Endothelial cell of umbilical vein (primary cell): ENCODE measurements at regions not wholly inside any gene's neighbourhood (a gene's known extent, or its start where the extent isn't known, plus 50 kb on each side); places are given as distances from the start of the nearest gene placed in this dataset.
"Not testable (repeated sequence)": the region's sequence is repeated elsewhere in the genome, so short reads cannot be mapped to it uniquely, and the experiment has no call there.

ENCODE experiments used
- BruUV-seq: library from RNA; stranded (reverse); fragments of 400-500 nt; replicated peaks from 2 replicates; lab custom pipeline; 2021; lab: Mats Ljungman, UMichigan
- CTCF ChIA-PET: fragments of 300-600, 350-600 bp; sonication (Branson Sonifier 250); formaldehyde crosslinking; loops from one replicate; lab custom pipeline; 2021; ENCODE audit warnings: antibody characterized with exemption, inconsistent platforms; lab: Charles Lee
- POLR2A ChIA-PET: fragments of 300-600, 350-600 bp; sonication (Branson Sonifier 250); formaldehyde crosslinking; loops from one replicate; lab custom pipeline; 2021; ENCODE audit warnings: antibody characterized with exemption, inconsistent platforms; lab: Charles Lee
- DNase-seq: peaks from one replicate; pipeline ENCODE4 v3.0.0-alpha.2; 2011; ENCODE audit warnings: low read depth, low spot score
- FAIRE-seq: peaks from 2 replicates; lab custom pipeline; 2011; peaks lifted over from hg19 to GRCh38; lab: Jason Lieb, UNC
- H2AFZ ChIP-seq: 2 replicates; pipeline ENCODE4 v1.6.0; 2012; ENCODE audit warnings: low read depth, low read length, control low read depth, inconsistent platforms
- H3K27ac ChIP-seq: 2 replicates; pipeline ENCODE4 v1.5.1; 2011; ENCODE audit warnings: low read depth, mild to moderate bottlenecking, control low read depth, low read length, moderate library complexity; ENCODE audit not compliant: insufficient read depth
- H3K27me3 ChIP-seq, 2 experiments: 2 replicates each; pipeline versions ENCODE4 v1.6.0 to v1.6.1; 2011; ENCODE audit warnings: low read length in 2 of 2, mixed read lengths in 1 of 2; ENCODE audit not compliant: control insufficient read depth in 2 of 2, insufficient read depth in 2 of 2
- H3K36me3 ChIP-seq, 2 experiments: 2 replicates in 1 of 2; 3 replicates in 1 of 2; pipeline ENCODE4 v1.5.1; 2011; ENCODE audit warnings: low read length in 2 of 2, mild to moderate bottlenecking in 1 of 2, moderate library complexity in 1 of 2; ENCODE audit not compliant: control insufficient read depth in 2 of 2, insufficient read depth in 2 of 2; ENCODE audit errors: extremely low read depth in 1 of 2
- H3K4me1 ChIP-seq: 3 replicates; pipeline ENCODE4 v1.5.1; 2011; ENCODE audit warnings: mild to moderate bottlenecking, low read length; ENCODE audit not compliant: control insufficient read depth, insufficient read depth; ENCODE audit errors: extremely low read depth
- H3K4me2 ChIP-seq: 2 replicates; pipeline ENCODE4 v1.6.1; 2011; ENCODE audit warnings: low read length, control low read depth, mixed read lengths; ENCODE audit not compliant: insufficient read depth
- H3K4me3 ChIP-seq, 3 experiments: fragments of 200-600 bp in 1 of 3; sonication (generic), shearing (Covaris generic) in 1 of 3; replicated peaks in 1 of 3; 2 replicates each; pipeline ENCODE4 v1.5.1; 2011 to 2016; ENCODE audit warnings: control low read depth in 3 of 3, low read length in 3 of 3, mild to moderate bottlenecking in 2 of 3, inconsistent platforms in 1 of 3, low read depth in 1 of 3, moderate library complexity in 1 of 3; ENCODE audit not compliant: insufficient read depth in 1 of 3
- H3K79me2 ChIP-seq: 2 replicates; pipeline ENCODE4 v1.6.0; 2012; ENCODE audit warnings: low read length, inconsistent platforms; ENCODE audit not compliant: control insufficient read depth, insufficient read depth
- H3K9ac ChIP-seq: replicated peaks from 2 replicates; pipeline ENCODE3; 2011; ENCODE audit warnings: low read length, control low read depth; ENCODE audit not compliant: insufficient read depth; ENCODE audit errors: extremely low read depth
- H3K9me1 ChIP-seq: replicated peaks from 3 replicates; pipeline ENCODE4 v1.6.0; 2011; ENCODE audit warnings: mild to moderate bottlenecking, low read length; ENCODE audit not compliant: control insufficient read depth, insufficient read depth; ENCODE audit errors: extremely low read depth
- H3K9me3 ChIP-seq: replicated peaks from 2 replicates; pipeline ENCODE4 v1.5.1; 2012; ENCODE audit warnings: low read length, inconsistent platforms; ENCODE audit not compliant: control insufficient read depth, insufficient read depth
- H4K20me1 ChIP-seq: replicated peaks from 2 replicates; pipeline ENCODE3; 2011; ENCODE audit warnings: mild to moderate bottlenecking, low read length; ENCODE audit not compliant: control insufficient read depth, insufficient read depth; ENCODE audit errors: extremely low read depth
- GATA2 ChIP-seq: IDR thresholded peaks from 2 replicates; pipeline ENCODE4 v1.7.0; 2011; ENCODE audit warnings: low read depth, mild to moderate bottlenecking, moderate library complexity, mixed read lengths, low read length; ENCODE audit not compliant: insufficient read length, insufficient read depth
- JUN ChIP-seq: IDR thresholded peaks from 2 replicates; pipeline ENCODE4 v1.6.1; 2011; ENCODE audit warnings: borderline replicate concordance, low read depth; ENCODE audit not compliant: insufficient read length, insufficient read depth
- POLR2AphosphoS5 ChIP-seq: IDR thresholded peaks from 2 replicates; pipeline ENCODE4 v1.6.1; 2012; ENCODE audit warnings: low read depth, mild to moderate bottlenecking, control low read depth, low read length, moderate library complexity; ENCODE audit not compliant: insufficient read depth
- dilution Hi-C: fragments of 300-500 bp; cut with MboI; formaldehyde crosslinking; loops from one replicate; pipeline ENCODE4 v1.15.0; 2019; ENCODE audit warnings: low sequenced_read_pairs; ENCODE audit not compliant: extremely low pct_ligation_motif_present
- intact Hi-C: fragments of 100-400 bp; cut with micrococcal nuclease; formaldehyde crosslinking; loops from one replicate; pipeline ENCODE4 v1.10.0; 2022

DNA sequence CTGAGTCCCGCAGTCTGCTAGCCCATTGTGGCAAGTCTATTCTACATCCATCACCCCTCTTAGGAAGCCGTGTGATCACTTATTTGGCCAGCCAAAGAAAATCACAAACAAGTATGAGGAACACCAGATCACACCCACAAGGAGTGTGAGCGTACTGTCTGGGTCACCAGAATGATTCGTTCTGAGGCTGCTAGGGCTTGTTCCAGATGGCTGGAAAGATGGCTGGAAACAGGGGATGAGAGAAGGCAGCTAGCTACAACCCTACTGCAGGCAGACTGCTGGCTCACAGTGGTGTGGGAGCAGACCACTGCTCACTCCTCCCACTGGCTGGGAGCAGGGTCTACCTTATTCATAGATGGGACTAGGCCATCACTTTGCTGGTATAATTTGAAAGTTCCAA is 97.4 kb downstream of the TRIM69 start:
- H2AFZ ChIP-seq, H3K27me3 ChIP-seq, H3K36me3 ChIP-seq, dilution Hi-C loops, BruUV-seq, H3K4me2 ChIP-seq, FAIRE-seq, H3K9ac ChIP-seq, H3K9me1 ChIP-seq, H3K27ac ChIP-seq, H4K20me1 ChIP-seq, CTCF ChIA-PET, H3K79me2 ChIP-seq, H3K4me3 ChIP-seq, DNase-seq, intact Hi-C loops, H3K9me3 ChIP-seq, POLR2A ChIA-PET: not testable (repeated sequence)
- H3K4me1 ChIP-seq = peaks cover 10% of the 10 kb centered on the region

DNA sequence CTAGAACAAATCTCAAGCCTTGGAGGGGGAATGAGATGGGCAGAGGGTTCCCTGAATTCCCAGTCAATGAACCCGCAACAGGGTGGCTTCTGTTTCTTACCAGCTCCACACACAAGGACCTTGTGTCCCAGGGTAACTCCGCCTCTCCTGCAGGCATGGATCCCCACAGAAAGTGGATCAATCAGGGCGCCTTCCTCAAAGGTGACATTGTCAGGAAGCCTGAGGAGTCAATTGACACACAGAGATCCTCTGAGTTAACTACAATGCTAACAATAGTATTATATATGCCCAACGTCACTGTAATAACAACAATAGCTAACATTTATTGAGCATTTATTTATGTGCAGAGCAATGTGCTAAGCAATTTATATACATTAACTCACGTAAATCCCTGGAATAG is 98.8 kb downstream of the TRIM69 start:
- H4K20me1 ChIP-seq, POLR2A ChIA-PET, H3K79me2 ChIP-seq: not testable (repeated sequence)

GRCh38 chr15:44836094-44836493 is 99.8 kb downstream of the TRIM69 start:
- dilution Hi-C loops = no loop called here

More for the DNA sequence above, 98.8 kb downstream of the TRIM69 start:
- dilution Hi-C loops, H2AFZ ChIP-seq, DNase-seq, CTCF ChIA-PET, FAIRE-seq, H3K9me1 ChIP-seq, H3K4me3 ChIP-seq, H3K36me3 ChIP-seq, H3K4me2 ChIP-seq, H3K9ac ChIP-seq, BruUV-seq, H3K9me3 ChIP-seq, H3K27ac ChIP-seq, H3K27me3 ChIP-seq: not testable (repeated sequence)
- intact Hi-C loops = loop anchor here (5.0 kb wide), 1 partner anchor 108 kb away; no protein-coding TSS in a partner anchor
- H3K4me1 ChIP-seq = peaks cover 20% of the 10 kb centered on the region

More at GRCh38 chr15:44836094-44836493, 99.8 kb downstream of the TRIM69 start:
- BruUV-seq = no TSS peak
- Histone ChIP-seq H3K4me1 (peaks cover 13% of the 10 kb centered on the region), H3K9ac (no peak overlapping the region), H3K27ac (no peak overlapping the region), H3K36me3 (no peaks in the 10 kb centered on the region), H3K9me3 (no peaks in the 10 kb centered on the region), H3K79me2 (no peaks in the 10 kb centered on the region), H4K20me1 (no peaks in the 10 kb centered on the region), H2AFZ (no peak overlapping the region), H3K27me3 (no peaks in the 10 kb centered on the region), H3K4me2 (no peak overlapping the region), H3K4me3 (no peak overlapping the region), H3K9me1 (no peaks in the 10 kb centered on the region)
- intact Hi-C loops = loop anchor here (5.0 kb wide), 1 partner anchor 109 kb away; no protein-coding TSS in a partner anchor
- ChIA-PET POLR2A (no interaction called here), CTCF (no interaction called here)
- FAIRE-seq = no peak
- DNase-seq = no peak
- TF ChIP-seq POLR2AphosphoS5 = no peak
- no peak for TF ChIP-seq JUN
- TF ChIP-seq GATA2 = no peak
